Progenitor cell of endocrine pancreas (in vitro differentiated cells): ENCODE measurements at regions not wholly inside any gene's neighbourhood (a gene's known extent, or its start where the extent isn't known, plus 50 kb on each side); places are given as distances from the start of the nearest gene placed in this dataset.

ENCODE experiments used
- DNase-seq: peaks from one replicate; pipeline ENCODE4 v3.0.0; 2021; ENCODE audit warnings: low spot score; ENCODE audit not compliant: unreplicated experiment
- H3K27ac Mint-ChIP-seq: 2 replicates; pipeline ENCODE4 v1.8.0; 2021; ENCODE audit warnings: mild to moderate bottlenecking, moderate library complexity, mixed read lengths
- H3K27me3 Mint-ChIP-seq: 2 replicates; pipeline ENCODE4 v1.8.0; 2021; ENCODE audit warnings: mixed read lengths
- H3K36me3 Mint-ChIP-seq: 2 replicates; pipeline ENCODE4 v1.8.0; 2022; ENCODE audit warnings: mixed read lengths; ENCODE audit not compliant: insufficient read depth
- H3K4me1 Mint-ChIP-seq: 2 replicates; pipeline ENCODE4 v1.8.0; 2021; ENCODE audit warnings: low read depth, mixed read lengths
- H3K4me3 Mint-ChIP-seq: 2 replicates; pipeline ENCODE4 v1.8.0; 2021; ENCODE audit warnings: low read depth, mild to moderate bottlenecking, moderate library complexity, mixed read lengths
- H3K9me3 Mint-ChIP-seq: 2 replicates; pipeline ENCODE4 v1.8.0; 2021; ENCODE audit warnings: low read depth, mixed read lengths
- CTCF ChIP-seq: fragments of 200-600 bp; sonication (generic); IDR thresholded peaks from one replicate; pipeline ENCODE4 v1.5.0; 2021; ENCODE audit warnings: antibody characterized with exemption, mild to moderate bottlenecking; ENCODE audit not compliant: unreplicated experiment

- H3K36me3 Mint-ChIP-seq: no peaks in the 10 kb centered on the region
- no peak overlapping the region for H3K27ac Mint-ChIP-seq
- H3K27me3 Mint-ChIP-seq: peaks cover 12% of the 10 kb centered on the region
- H3K4me3 Mint-ChIP-seq: no peak overlapping the region
- no peaks in the 10 kb centered on the region for H3K4me1 Mint-ChIP-seq
- DNase-seq: no peak
- TF ChIP-seq CTCF: no peak
- peaks cover 3% of the 10 kb centered on the region for H3K9me3 Mint-ChIP-seq
Observed at GRCh38 chr1:192950926-192951325, 108.2 kb downstream of the UCHL5 start.

GRCh38 chr1:192951691-192952460 lies 107.3 kb downstream of the UCHL5 start:
- no peak for DNase-seq
- Mint-ChIP-seq H3K27ac (no peak overlapping the region), H3K27me3 (peaks cover 12% of the 10 kb centered on the region), H3K36me3 (no peaks in the 10 kb centered on the region), H3K9me3 (no peaks in the 10 kb centered on the region), H3K4me1 (no peaks in the 10 kb centered on the region), H3K4me3 (no peak overlapping the region)
- TF ChIP-seq CTCF: no peak

- no peaks in the 10 kb centered on the region for H3K4me1 Mint-ChIP-seq
- no peak for TF ChIP-seq CTCF
- DNase-seq: no peak
- no peak overlapping the region for H3K4me3 Mint-ChIP-seq
- H3K36me3 Mint-ChIP-seq: no peaks in the 10 kb centered on the region
- no peak overlapping the region for H3K27ac Mint-ChIP-seq
- H3K9me3 Mint-ChIP-seq: no peaks in the 10 kb centered on the region
- H3K27me3 Mint-ChIP-seq: peaks cover 12% of the 10 kb centered on the region
Observed at GRCh38 chr1:192952646-192953045, 106.5 kb downstream of the UCHL5 start.

GRCh38 chr1:192954705-192955265 lies 104.4 kb downstream of the UCHL5 start:
- Mint-ChIP-seq H3K4me3 (no peak overlapping the region), H3K27me3 (peaks cover 12% of the 10 kb centered on the region), H3K9me3 (no peaks in the 10 kb centered on the region)

GRCh38 chr1:192958350-192958749 lies 100.8 kb downstream of the UCHL5 start:
- no peaks in the 10 kb centered on the region for H3K36me3 Mint-ChIP-seq
- no peaks in the 10 kb centered on the region for H3K27me3 Mint-ChIP-seq
- no peak overlapping the region for H3K27ac Mint-ChIP-seq
- TF ChIP-seq CTCF: no peak
- H3K4me1 Mint-ChIP-seq: no peaks in the 10 kb centered on the region
- no peaks in the 10 kb centered on the region for H3K9me3 Mint-ChIP-seq
- H3K4me3 Mint-ChIP-seq: no peak overlapping the region
- no peak for DNase-seq

More at GRCh38 chr1:192954705-192955265, 104.4 kb downstream of the UCHL5 start:
- Mint-ChIP-seq H3K27ac (no peak overlapping the region), H3K4me1 (no peaks in the 10 kb centered on the region), H3K36me3 (no peaks in the 10 kb centered on the region)
- TF ChIP-seq CTCF: no peak
- no peak for DNase-seq
